Esophagus squamous epithelium (tissue), 4 donors: ENCODE measurements at regions not wholly inside any gene's neighbourhood (a gene's known extent, or its start where the extent isn't known, plus 50 kb on each side); places are given as distances from the start of the nearest gene placed in this dataset.

Experiments
- CTCF ChIP-seq, 6 experiments: fragments of 450-650 bp in 4 of 6; fragments of 200-600 bp in 2 of 6; sonication (generic) in 2 of 6; IDR thresholded peaks; one replicate each; pipeline ENCODE4 v1.5.1; 2016 to 2019; ENCODE audit warnings: antibody characterized with exemption in 6 of 6, mild to moderate bottlenecking in 4 of 6, moderate library complexity in 4 of 6
- POLR2A ChIP-seq, 4 donors: fragments of 450-650 bp; IDR thresholded peaks; one replicate each; pipeline ENCODE4 v1.6.1; 2017; ENCODE audit warnings: antibody characterized with exemption in 4 of 4, mild to moderate bottlenecking in 4 of 4, moderate library complexity in 3 of 4

GRCh38 chr5:57929271-57929670, 446.7 kb upstream of the ACTBL2 start:
- TF ChIP-seq CTCF (IDR thresholded peaks at IDR 0.05) (no peak), POLR2A (IDR thresholded peaks at IDR 0.05) (no peak)
